ENCODE measurements at regions not wholly inside any gene's neighbourhood (a gene's known extent, or its start where the extent isn't known, plus 50 kb on each side); places are given as distances from the start of the nearest gene placed in this dataset.

DNA sequence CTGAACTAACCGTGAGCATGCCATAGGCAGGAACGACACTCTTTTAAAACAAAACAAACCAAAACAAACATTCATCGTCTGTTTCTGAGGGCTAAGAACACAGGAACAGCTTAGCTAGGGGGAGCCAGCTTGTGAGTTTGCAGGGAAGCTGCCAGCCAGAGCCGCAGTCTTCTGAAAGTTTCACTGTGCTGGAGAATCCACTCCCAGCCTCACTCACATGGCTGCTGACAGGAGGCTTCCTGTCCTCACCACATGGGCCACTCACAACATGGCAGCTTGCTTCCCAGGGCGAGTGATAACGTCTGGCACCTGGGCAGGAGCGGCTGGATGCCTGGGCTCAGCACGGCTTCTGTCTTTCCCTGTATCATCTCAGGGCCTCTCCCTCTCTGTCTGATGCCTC lies 275.2 kb downstream of the MSX2 start:
- TF ChIP-seq, protein P1, sequence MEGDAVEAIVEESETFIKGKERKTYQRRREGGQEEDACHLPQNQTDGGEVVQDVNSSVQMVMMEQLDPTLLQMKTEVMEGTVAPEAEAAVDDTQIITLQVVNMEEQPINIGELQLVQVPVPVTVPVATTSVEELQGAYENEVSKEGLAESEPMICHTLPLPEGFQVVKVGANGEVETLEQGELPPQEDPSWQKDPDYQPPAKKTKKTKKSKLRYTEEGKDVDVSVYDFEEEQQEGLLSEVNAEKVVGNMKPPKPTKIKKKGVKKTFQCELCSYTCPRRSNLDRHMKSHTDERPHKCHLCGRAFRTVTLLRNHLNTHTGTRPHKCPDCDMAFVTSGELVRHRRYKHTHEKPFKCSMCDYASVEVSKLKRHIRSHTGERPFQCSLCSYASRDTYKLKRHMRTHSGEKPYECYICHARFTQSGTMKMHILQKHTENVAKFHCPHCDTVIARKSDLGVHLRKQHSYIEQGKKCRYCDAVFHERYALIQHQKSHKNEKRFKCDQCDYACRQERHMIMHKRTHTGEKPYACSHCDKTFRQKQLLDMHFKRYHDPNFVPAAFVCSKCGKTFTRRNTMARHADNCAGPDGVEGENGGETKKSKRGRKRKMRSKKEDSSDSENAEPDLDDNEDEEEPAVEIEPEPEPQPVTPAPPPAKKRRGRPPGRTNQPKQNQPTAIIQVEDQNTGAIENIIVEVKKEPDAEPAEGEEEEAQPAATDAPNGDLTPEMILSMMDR (IDR thresholded peaks at IDR 0.05; ENCODE audit: low read depth, low read length), result no peak
- H3K4me3 ChIP-seq (ENCODE audit: low read depth, low read length), result no peak overlapping the region

- H3K4me3 ChIP-seq (ENCODE audit: low read depth, low read length), result no peak overlapping the region
- TF ChIP-seq, protein P1 (IDR thresholded peaks at IDR 0.05; ENCODE audit: low read depth, low read length), result no peak
Observed at GRCh38 chr5:174998131-174998730, 273.8 kb downstream of the MSX2 start.

- H3K4me3 ChIP-seq (ENCODE audit: low read depth, low read length), result no peak overlapping the region
- TF ChIP-seq, protein P1 (IDR thresholded peaks at IDR 0.05; ENCODE audit: low read depth, low read length), result no peak
Observed at GRCh38 chr5:174997688-174998087, 273.3 kb downstream of the MSX2 start.

DNA sequence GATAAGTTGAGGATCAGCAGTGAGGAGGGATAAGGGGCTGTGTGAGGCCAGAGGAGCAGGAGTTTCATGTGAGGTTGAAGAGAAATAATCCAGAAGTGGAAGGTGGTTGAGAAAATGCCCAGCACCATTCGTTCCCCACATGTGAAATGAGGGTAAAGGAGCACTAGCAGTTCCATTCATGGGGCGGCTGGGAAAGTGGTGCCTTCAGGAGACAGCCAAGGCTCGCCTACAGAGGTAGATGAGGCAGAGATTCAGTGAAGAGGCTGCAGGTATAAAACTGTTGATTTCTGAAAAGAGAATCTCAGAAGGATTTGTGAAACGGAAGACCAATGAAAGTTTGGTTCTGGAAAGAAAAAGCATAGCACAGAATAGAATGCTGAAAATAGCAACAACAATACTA lies 272.6 kb downstream of the MSX2 start:
- TF ChIP-seq, protein P1 (IDR thresholded peaks at IDR 0.05; ENCODE audit: low read depth, low read length), result no peak
- H3K4me3 ChIP-seq (ENCODE audit: low read depth, low read length), result no peak overlapping the region

GRCh38 chr5:174995827-174996226 lies 271.4 kb downstream of the MSX2 start:
- H3K4me3 ChIP-seq (ENCODE audit: low read depth, low read length), result no peak overlapping the region
- TF ChIP-seq, protein P1 (IDR thresholded peaks at IDR 0.05; ENCODE audit: low read depth, low read length), result no peak

DNA sequence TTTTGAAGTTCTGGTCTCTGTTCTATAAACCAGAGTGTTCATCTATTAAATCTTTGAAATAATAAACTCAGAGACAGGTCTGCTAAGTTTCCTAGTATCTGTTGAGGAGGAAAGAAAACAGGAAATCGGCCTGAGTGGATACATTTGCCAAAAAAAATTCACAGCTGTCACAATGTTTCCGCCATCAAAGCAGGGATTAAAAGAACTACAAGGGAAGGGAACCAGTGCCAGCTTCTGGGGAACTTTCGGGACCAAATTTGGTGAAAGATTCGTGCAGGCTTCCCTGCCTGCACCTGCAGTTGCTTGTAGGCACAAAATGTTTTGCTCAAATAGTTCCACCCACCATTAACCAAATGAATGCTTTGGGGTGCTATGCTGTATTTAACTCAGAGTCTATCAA lies 267.5 kb downstream of the MSX2 start:
- TF ChIP-seq, protein P1 (IDR thresholded peaks at IDR 0.05; ENCODE audit: low read depth, low read length), result no peak
- H3K4me3 ChIP-seq (ENCODE audit: low read depth, low read length), result no peak overlapping the region

DNA sequence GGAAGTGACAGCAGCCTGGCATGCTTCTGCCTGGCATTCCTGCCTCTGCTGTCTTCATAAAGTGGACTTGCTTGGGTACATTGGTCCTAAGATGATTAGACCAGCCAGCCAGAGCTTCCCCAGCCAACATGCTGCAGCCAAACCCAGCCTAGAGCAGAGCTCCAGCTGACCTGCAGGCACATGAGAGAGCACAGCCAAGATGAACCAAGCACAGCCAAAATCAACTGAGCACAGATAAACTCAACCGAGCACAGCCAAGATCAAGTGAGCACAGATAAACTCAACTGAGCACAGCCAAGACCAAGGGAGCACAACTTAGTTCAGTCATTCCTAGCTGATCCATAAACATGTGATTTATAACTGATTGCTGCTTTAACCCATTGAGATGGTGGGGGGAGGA lies 266.5 kb downstream of the MSX2 start:
- H3K4me3 ChIP-seq (ENCODE audit: low read depth, low read length), result no peak overlapping the region
- TF ChIP-seq, protein P1 (IDR thresholded peaks at IDR 0.05; ENCODE audit: low read depth, low read length), result no peak
